Skeletal muscle tissue (tissue), 3 donors: ENCODE measurements at regions not wholly inside any gene's neighbourhood (a gene's known extent, or its start where the extent isn't known, plus 50 kb on each side); places are given as distances from the start of the nearest gene placed in this dataset.
"Not testable (repeated sequence)": the region's sequence is repeated elsewhere in the genome, so short reads cannot be mapped to it uniquely, and the experiment has no call there.

Experiments
- H3K27ac ChIP-seq: one replicate; pipeline ENCODE4 v1.7.0; 2013; ENCODE audit warnings: mild to moderate bottlenecking, low read depth, low read length, inconsistent platforms
- H3K27me3 ChIP-seq, 3 donors: one replicate each; pipeline ENCODE4 v1.7.0; 2013; ENCODE audit warnings: low read length in 3 of 3; ENCODE audit not compliant: control insufficient read depth in 3 of 3, insufficient read depth in 3 of 3
- H3K36me3 ChIP-seq, 3 donors: one replicate each; pipeline ENCODE4 v1.7.0; 2013; ENCODE audit warnings: low read length in 3 of 3; ENCODE audit not compliant: control insufficient read depth in 3 of 3, insufficient read depth in 3 of 3
- H3K4me1 ChIP-seq, 3 donors: one replicate each; pipeline ENCODE4 v1.7.0; 2013; ENCODE audit warnings: low read length in 3 of 3, mild to moderate bottlenecking in 3 of 3; ENCODE audit not compliant: control insufficient read depth in 3 of 3, insufficient read depth in 3 of 3
- H3K4me3 ChIP-seq, 3 donors: one replicate each; pipeline ENCODE4 v1.7.0; 2013; ENCODE audit warnings: low read length in 3 of 3
- H3K9ac ChIP-seq, 3 donors: one replicate each; pipeline ENCODE4 v1.7.0; 2013; ENCODE audit warnings: low read length in 3 of 3, mild to moderate bottlenecking in 3 of 3, moderate library complexity in 2 of 3, low read depth in 1 of 3
- H3K9me3 ChIP-seq, 3 donors: one replicate each; pipeline ENCODE4 v1.7.0; 2013; ENCODE audit warnings: low read length in 3 of 3; ENCODE audit not compliant: control insufficient read depth in 3 of 3
- donor health status: Osteomylitis.

DNA sequence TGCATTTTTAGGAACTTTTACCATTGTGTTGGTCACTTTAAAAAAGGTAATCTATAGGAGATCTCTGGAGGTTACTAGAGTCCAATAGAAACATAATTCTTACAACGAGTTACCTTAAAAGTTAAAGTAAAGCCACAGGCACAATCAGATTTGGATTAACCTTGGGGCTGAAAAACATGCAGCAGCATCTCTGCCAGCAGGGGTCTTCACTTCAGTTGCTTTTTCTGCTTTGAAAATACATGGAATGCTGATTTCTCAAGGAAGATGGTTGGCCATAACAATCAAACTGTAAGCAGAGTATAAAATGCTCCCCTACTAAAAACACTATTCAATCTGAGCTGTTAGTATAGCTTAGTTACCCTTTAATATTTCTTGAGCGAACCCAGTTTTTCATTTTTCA, 1072.3 kb upstream of the PCDH10 start:
- no peaks in the 10 kb centered on the region for H3K4me1 ChIP-seq

DNA sequence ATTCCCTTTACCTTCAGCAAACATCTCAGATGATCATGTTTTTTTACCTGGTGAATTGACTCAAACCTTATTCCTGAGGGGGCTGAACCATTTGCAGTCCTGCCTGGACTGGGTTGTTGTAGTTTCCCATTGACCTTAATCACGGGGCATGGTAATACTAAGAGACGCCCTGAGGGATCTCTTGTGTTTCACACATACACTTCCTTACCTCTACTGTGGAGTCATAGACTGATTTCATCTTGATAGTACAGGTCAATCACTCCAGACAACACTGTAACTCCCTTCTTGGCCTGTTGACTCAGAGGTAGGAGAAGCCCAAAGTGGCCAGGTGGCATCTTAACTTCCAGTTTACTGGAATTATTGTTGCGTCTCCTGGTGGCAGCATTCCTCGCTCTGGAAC, 1064.0 kb upstream of the PCDH10 start:
- peaks cover 0 to 3% (median 0%) of the 10 kb centered on the region in 3 donors for H3K9me3 ChIP-seq
- no peak overlapping the region for H3K27ac ChIP-seq
- no peaks in the 10 kb centered on the region for H3K4me1 ChIP-seq

More for the DNA sequence above, 1072.3 kb upstream of the PCDH10 start:
- H3K9me3 ChIP-seq = no peaks in the 10 kb centered on the region
- H3K27me3 ChIP-seq = no peaks in the 10 kb centered on the region
- no peak overlapping the region for H3K4me3 ChIP-seq
- no peak overlapping the region for H3K27ac ChIP-seq
- H3K36me3 ChIP-seq = no peaks in the 10 kb centered on the region
- H3K9ac ChIP-seq = no peak overlapping the region

DNA sequence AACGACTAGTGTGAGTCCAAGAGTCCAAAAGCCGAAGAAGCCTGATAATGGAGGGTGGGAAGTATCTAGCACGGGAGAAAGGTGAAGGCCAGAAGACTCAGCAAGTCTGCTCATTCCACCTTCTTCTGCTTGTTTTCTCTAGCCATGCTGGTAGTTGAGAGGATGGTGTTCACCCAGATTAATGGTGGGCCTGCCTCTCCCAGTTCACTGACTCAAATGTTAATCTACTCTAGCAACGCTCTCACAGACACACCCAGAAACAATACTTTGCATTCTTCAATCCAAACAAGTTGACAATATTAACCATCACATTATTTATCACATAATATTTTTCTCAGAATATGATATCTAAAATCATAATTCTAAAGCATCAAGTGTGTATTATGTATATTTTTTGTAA, 1055.1 kb upstream of the PCDH10 start:
- Histone ChIP-seq H3K4me1 (no peaks in the 10 kb centered on the region), H3K4me3 (no peak overlapping the region), H3K9me3 (peaks cover 0 to 3% (median 0%) of the 10 kb centered on the region in 3 donors), H3K27me3 (no peaks in the 10 kb centered on the region), H3K9ac (no peak overlapping the region), H3K36me3 (no peaks in the 10 kb centered on the region), H3K27ac (no peak overlapping the region)

More for the DNA sequence above, 1064.0 kb upstream of the PCDH10 start:
- no peak overlapping the region for H3K4me3 ChIP-seq
- H3K36me3 ChIP-seq = no peaks in the 10 kb centered on the region
- no peaks in the 10 kb centered on the region for H3K27me3 ChIP-seq
- H3K9ac ChIP-seq = no peak overlapping the region

DNA sequence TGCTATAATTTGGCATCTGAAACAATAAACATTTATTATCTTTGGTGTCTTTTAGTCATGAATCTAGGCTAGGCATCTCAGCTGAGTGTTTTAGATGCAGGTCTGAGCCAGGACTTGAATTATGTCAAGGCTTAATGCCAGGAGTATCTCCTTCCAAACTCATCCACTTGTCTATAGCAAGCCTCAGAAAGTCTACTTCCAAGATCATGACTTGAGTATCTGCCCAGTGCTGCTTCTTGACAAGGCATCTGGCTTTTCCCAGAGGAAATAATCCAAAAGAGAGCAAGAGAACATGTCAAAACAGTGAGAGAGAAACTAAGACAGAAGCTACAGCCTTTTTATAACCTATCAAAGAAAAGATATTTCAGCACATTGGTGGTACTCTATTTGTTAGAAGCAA, 1052.1 kb upstream of the PCDH10 start:
- H3K9me3 ChIP-seq = no peaks in the 10 kb centered on the region
- no peak overlapping the region for H3K27ac ChIP-seq
- no peak overlapping the region for H3K9ac ChIP-seq
- H3K4me3 ChIP-seq = no peak overlapping the region
- H3K27me3 ChIP-seq = no peaks in the 10 kb centered on the region
- H3K36me3 ChIP-seq = no peaks in the 10 kb centered on the region
- H3K4me1 ChIP-seq = no peaks in the 10 kb centered on the region

DNA sequence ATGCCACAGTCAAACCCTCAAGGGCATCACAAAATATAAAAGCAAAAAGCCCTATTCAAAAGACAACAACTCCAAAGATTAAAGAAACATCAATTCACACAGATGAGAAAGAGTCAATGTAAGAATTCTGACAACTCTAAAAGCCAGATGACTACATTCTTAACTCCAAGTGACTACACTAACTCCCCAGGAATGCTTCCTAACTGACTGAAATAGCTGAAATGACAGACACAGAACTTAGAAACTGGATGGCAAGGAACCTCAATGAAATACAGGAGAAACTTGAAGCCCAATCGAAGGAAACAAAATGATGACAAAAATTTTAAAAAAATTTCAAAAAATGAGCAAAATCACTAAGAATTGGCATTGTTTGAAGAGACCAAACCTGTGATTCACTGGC, 1047.6 kb upstream of the PCDH10 start:
- H3K9ac ChIP-seq = no peak overlapping the region
- H3K27me3 ChIP-seq = no peaks in the 10 kb centered on the region
- H3K9me3 ChIP-seq = no peaks in the 10 kb centered on the region
- no peak overlapping the region for H3K4me3 ChIP-seq
- no peaks in the 10 kb centered on the region for H3K4me1 ChIP-seq
- H3K36me3 ChIP-seq = no peaks in the 10 kb centered on the region
- no peak overlapping the region for H3K27ac ChIP-seq

DNA sequence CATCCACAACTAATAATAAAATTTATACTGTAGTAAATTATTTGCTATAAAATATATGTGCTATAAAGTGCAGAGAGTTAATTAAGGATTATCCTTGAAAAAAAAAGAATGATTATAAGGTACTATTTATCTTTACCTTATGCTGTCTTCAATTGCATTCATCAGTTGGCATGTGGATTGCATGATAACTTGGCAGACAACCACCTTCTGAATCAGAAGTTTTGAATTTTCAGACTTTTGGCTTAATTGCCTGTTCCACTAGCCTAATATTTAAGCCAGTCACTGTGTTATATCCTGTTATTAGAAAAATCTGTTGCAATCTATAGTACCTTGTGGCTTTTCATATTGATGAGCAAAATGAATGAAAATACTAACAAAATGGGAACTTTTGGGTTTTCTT, 1040.3 kb upstream of the PCDH10 start:
- no peak overlapping the region for H3K4me3 ChIP-seq
- H3K27me3 ChIP-seq = no peaks in the 10 kb centered on the region
- no peaks in the 10 kb centered on the region for H3K9me3 ChIP-seq
- H3K4me1 ChIP-seq = no peaks in the 10 kb centered on the region
- H3K36me3 ChIP-seq = no peaks in the 10 kb centered on the region
- no peak overlapping the region for H3K9ac ChIP-seq
- H3K27ac ChIP-seq = no peak overlapping the region

DNA sequence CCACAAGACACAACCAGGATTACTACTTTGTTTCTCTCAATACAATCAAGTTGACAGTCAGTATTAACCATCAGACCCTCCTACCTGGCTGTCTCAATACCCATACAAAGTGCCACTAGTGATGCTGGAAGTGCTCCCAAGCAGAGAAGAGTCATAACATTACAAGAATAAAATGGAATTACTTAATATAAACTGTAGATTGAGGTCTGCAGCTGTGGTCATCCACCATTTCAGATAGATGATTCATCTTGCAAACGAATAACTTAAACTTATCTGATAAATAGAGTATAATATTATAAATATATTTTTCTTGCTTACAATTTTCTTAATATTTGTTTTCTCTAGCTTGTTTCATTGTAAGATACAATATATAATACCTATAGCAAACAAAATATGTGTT, 1034.2 kb upstream of the PCDH10 start:
- Histone ChIP-seq H3K27me3 (no peaks in the 10 kb centered on the region), H3K9ac (no peak overlapping the region), H3K4me1 (no peaks in the 10 kb centered on the region), H3K36me3 (no peaks in the 10 kb centered on the region), H3K27ac (no peak overlapping the region), H3K4me3 (no peak overlapping the region), H3K9me3 (no peaks in the 10 kb centered on the region)

DNA sequence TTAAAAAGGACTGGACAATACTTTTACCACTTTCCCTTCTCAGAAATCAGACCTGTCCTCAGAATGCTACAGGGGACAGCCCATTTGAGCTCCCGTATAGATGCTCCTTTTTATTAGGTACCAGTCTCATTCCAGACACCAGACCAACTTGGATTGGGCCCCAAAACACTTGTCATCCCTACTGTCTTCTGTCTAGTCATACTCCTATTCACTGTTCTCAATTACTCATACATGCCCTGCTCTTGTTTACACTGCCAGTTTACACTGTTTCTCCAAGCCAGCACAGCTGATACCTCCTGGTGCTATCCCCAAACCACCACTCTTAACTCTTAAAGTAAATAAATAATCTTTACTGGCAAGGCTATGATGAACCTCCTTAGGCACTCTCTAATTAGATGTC, 1026.4 kb upstream of the PCDH10 start:
- not testable (repeated sequence) for H3K36me3 ChIP-seq, H3K4me1 ChIP-seq, H3K27me3 ChIP-seq, H3K9ac ChIP-seq, H3K9me3 ChIP-seq, H3K27ac ChIP-seq, H3K4me3 ChIP-seq

DNA sequence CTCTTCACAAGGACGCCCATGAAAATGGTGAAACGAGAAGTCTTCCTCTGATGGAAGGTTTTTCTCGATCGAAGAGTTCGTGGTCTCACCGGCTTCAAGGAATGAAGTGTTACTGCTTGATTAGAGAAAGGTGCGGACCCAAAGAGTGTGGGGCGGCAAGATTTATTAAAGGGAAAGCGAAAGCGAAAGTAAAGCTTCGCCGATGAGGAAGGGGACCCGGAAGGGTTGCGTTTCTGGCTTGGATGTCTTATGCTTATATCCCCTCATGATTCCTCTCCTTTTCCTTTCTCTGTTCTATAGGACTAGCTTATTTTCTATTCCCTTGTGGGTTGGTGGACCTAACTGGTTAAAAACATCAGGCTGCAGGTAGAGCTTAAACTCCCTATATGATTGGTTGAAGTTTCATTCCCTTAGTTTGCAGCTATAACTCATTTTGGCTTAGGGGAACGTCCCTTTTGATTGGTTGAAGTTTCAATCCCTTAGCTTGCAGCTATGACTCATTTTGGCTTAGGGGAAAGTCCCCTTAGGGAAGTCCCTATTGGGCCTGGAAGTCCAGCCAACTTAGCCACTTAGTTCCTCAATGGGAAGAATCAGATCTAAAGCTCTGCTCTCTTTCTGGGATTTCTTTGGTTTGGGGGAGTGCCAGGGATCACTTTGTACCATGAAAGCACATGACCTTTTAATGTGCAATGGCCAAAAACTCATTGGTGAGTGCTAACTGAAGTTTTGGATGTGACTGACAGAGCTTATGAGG, 1025.0 kb upstream of the PCDH10 start:
- Histone ChIP-seq H3K4me1 (no peaks in the 10 kb centered on the region), H3K27me3 (no peaks in the 10 kb centered on the region), H3K9ac (no peak overlapping the region), H3K36me3 (no peaks in the 10 kb centered on the region), H3K27ac (no peak overlapping the region), H3K4me3 (no peak overlapping the region), H3K9me3 (no peaks in the 10 kb centered on the region)

DNA sequence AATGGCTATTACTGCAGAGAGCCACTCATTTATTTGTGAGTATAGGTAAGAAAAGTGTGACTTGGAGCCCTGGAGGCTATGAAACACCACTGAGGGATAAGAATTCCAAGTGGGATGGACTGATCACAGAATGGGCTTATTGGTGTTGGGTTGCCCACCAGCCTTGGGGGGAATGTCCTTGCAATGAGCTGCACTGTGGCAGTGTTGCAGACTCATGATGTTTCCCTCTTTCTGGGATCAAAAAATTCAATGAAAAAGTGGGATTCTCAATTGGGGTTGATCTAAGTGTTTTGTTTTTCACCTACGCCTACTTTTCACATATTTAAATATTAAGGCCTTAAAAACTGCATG, 1024.5 kb upstream of the PCDH10 start:
- no peak overlapping the region for H3K9ac ChIP-seq
- no peaks in the 10 kb centered on the region for H3K27me3 ChIP-seq
- no peak overlapping the region for H3K4me3 ChIP-seq
- H3K36me3 ChIP-seq = no peaks in the 10 kb centered on the region
- H3K27ac ChIP-seq = no peak overlapping the region
- H3K9me3 ChIP-seq = no peaks in the 10 kb centered on the region
- no peaks in the 10 kb centered on the region for H3K4me1 ChIP-seq
